ENCODE measurements at regions not wholly inside any gene's neighbourhood (a gene's known extent, or its start where the extent isn't known, plus 50 kb on each side); places are given as distances from the start of the nearest gene placed in this dataset.
"Not testable (repeated sequence)": the region's sequence is repeated elsewhere in the genome, so short reads cannot be mapped to it uniquely, and the experiment has no call there.

- H2BK120ac ChIP-seq (ENCODE audit: low read depth, low read length); H3K9me3 ChIP-seq (ENCODE audit: control insufficient read depth, low read length); H4K91ac ChIP-seq (ENCODE audit: low read length); H3K27me3 ChIP-seq (ENCODE audit: control insufficient read depth in 1 of 2, insufficient read depth in 1 of 2, low read length in 2 of 2); H3K27ac ChIP-seq (ENCODE audit: low read length, poor library complexity, severe bottlenecking); DNase-seq; H3K18ac ChIP-seq (ENCODE audit: low read depth in 1 of 2, low read length in 2 of 2); H2BK15ac ChIP-seq (ENCODE audit: low read depth, poor library complexity, severe bottlenecking); H2BK12ac ChIP-seq (ENCODE audit: low read length in 2 of 2); H3K9ac ChIP-seq (ENCODE audit: low read length); H4K8ac ChIP-seq (ENCODE audit: low read length); H3K23ac ChIP-seq (ENCODE audit: low read length in 2 of 2); H2AK5ac ChIP-seq (ENCODE audit: low read length, severe bottlenecking); H2AFZ ChIP-seq (ENCODE audit: low read depth, low read length); H3K79me1 ChIP-seq (replicated peaks; ENCODE audit: low read length, poor library complexity, severe bottlenecking); H2BK5ac ChIP-seq (ENCODE audit: low read depth, low read length, poor library complexity, severe bottlenecking); H3K4me3 ChIP-seq (ENCODE audit: insufficient read depth in 1 of 2, low read depth in 1 of 2, low read length in 2 of 2); H3K14ac ChIP-seq (ENCODE audit: low read length in 2 of 2); H3K4me1 ChIP-seq (ENCODE audit: control insufficient read depth, insufficient read depth, low read depth, low read length); H3K4me2 ChIP-seq (ENCODE audit: low read length, poor library complexity, severe bottlenecking); H3K4ac ChIP-seq (ENCODE audit: low read depth in 1 of 2, low read length in 2 of 2): not testable (repeated sequence)
- WGBS, result 92% methylated on average over 5 of the region's 5 CpGs
- peaks cover 41 to 43% of the 10 kb centered on the region in 2 experiments for H3K36me3 ChIP-seq (ENCODE audit: control insufficient read depth in 1 of 2, insufficient read depth in 2 of 2, low read depth in 1 of 2, low read length in 2 of 2)
Observed at GRCh38 chr22:25348996-25349395, 129.6 kb downstream of the CRYBB2 start.

GRCh38 chr22:25350551-25350971 is 131.1 kb downstream of the CRYBB2 start:
- Histone ChIP-seq H2BK12ac (ENCODE audit: low read length in 2 of 2) (no peak overlapping the region), H3K79me1 (replicated peaks; ENCODE audit: low read length, poor library complexity, severe bottlenecking) (no peaks in the 10 kb centered on the region), H4K91ac (ENCODE audit: low read length) (no peak overlapping the region)

GRCh38 chr22:25351631-25352293 is 132.3 kb downstream of the CRYBB2 start:
- Histone ChIP-seq H2BK12ac (ENCODE audit: low read length in 2 of 2) (no peak overlapping the region), H2AK5ac (ENCODE audit: low read length, severe bottlenecking) (no peak overlapping the region), H3K18ac (ENCODE audit: low read depth in 1 of 2, low read length in 2 of 2) (no peak overlapping the region), H4K91ac (ENCODE audit: low read length) (peak overlapping the region; percentile 35), H3K4me3 (ENCODE audit: insufficient read depth in 1 of 2, low read depth in 1 of 2, low read length in 2 of 2) (no peak overlapping the region), H3K27ac (ENCODE audit: low read length, poor library complexity, severe bottlenecking) (no peak overlapping the region), H3K9me3 (ENCODE audit: control insufficient read depth, low read length) (no peaks in the 10 kb centered on the region), H2BK5ac (ENCODE audit: low read depth, low read length, poor library complexity, severe bottlenecking) (no peak overlapping the region), H3K36me3 (ENCODE audit: control insufficient read depth in 1 of 2, insufficient read depth in 2 of 2, low read depth in 1 of 2, low read length in 2 of 2) (peaks cover 49 to 54% of the 10 kb centered on the region in 2 experiments), H2AFZ (ENCODE audit: low read depth, low read length) (no peak overlapping the region), H3K4ac (ENCODE audit: low read depth in 1 of 2, low read length in 2 of 2) (no peak overlapping the region), H3K9ac (ENCODE audit: low read length) (no peak overlapping the region), H3K79me1 (replicated peaks; ENCODE audit: low read length, poor library complexity, severe bottlenecking) (no peaks in the 10 kb centered on the region), H4K8ac (ENCODE audit: low read length) (no peak overlapping the region), H3K4me1 (ENCODE audit: control insufficient read depth, insufficient read depth, low read depth, low read length) (peaks cover 5% of the 10 kb centered on the region), H3K23ac (ENCODE audit: low read length in 2 of 2) (no peak overlapping the region), H2BK120ac (ENCODE audit: low read depth, low read length) (no peak overlapping the region), H3K4me2 (ENCODE audit: low read length, poor library complexity, severe bottlenecking) (no peak overlapping the region), H2BK15ac (ENCODE audit: low read depth, poor library complexity, severe bottlenecking) (no peak overlapping the region), H3K27me3 (ENCODE audit: control insufficient read depth in 1 of 2, insufficient read depth in 1 of 2, low read length in 2 of 2) (no peaks in the 10 kb centered on the region), H3K14ac (ENCODE audit: low read length in 2 of 2) (no peak overlapping the region)
- DNase-seq, result no peak
- WGBS, result 96% methylated on average over 18 of the region's 18 CpGs

More at GRCh38 chr22:25350551-25350971, 131.1 kb downstream of the CRYBB2 start:
- no peak overlapping the region for H3K14ac ChIP-seq (ENCODE audit: low read length in 2 of 2)
- H3K4me3 ChIP-seq (ENCODE audit: insufficient read depth in 1 of 2, low read depth in 1 of 2, low read length in 2 of 2), result no peak overlapping the region
- H3K27me3 ChIP-seq (ENCODE audit: control insufficient read depth in 1 of 2, insufficient read depth in 1 of 2, low read length in 2 of 2), result no peaks in the 10 kb centered on the region
- H3K4me1 ChIP-seq (ENCODE audit: control insufficient read depth, insufficient read depth, low read depth, low read length), result peaks cover 6% of the 10 kb centered on the region
- no peak overlapping the region for H2AFZ ChIP-seq (ENCODE audit: low read depth, low read length)
- no peak overlapping the region for H3K4ac ChIP-seq (ENCODE audit: low read depth in 1 of 2, low read length in 2 of 2)
- H3K9ac ChIP-seq (ENCODE audit: low read length), result no peak overlapping the region
- no peak overlapping the region for H3K4me2 ChIP-seq (ENCODE audit: low read length, poor library complexity, severe bottlenecking)
- H3K36me3 ChIP-seq (ENCODE audit: control insufficient read depth in 1 of 2, insufficient read depth in 2 of 2, low read depth in 1 of 2, low read length in 2 of 2), result peaks cover 46 to 49% of the 10 kb centered on the region in 2 experiments
- no peak overlapping the region for H2BK120ac ChIP-seq (ENCODE audit: low read depth, low read length)
- no peak for DNase-seq
- no peak overlapping the region for H3K23ac ChIP-seq (ENCODE audit: low read length in 2 of 2)
- H2AK5ac ChIP-seq (ENCODE audit: low read length, severe bottlenecking), result no peak overlapping the region
- no peaks in the 10 kb centered on the region for H3K9me3 ChIP-seq (ENCODE audit: control insufficient read depth, low read length)
- no peak overlapping the region for H2BK15ac ChIP-seq (ENCODE audit: low read depth, poor library complexity, severe bottlenecking)
- 88% methylated on average over 23 of the region's 26 CpGs for WGBS
- no peak overlapping the region for H2BK5ac ChIP-seq (ENCODE audit: low read depth, low read length, poor library complexity, severe bottlenecking)
- H4K8ac ChIP-seq (ENCODE audit: low read length), result no peak overlapping the region
- H3K18ac ChIP-seq (ENCODE audit: low read depth in 1 of 2, low read length in 2 of 2), result no peak overlapping the region
- no peak overlapping the region for H3K27ac ChIP-seq (ENCODE audit: low read length, poor library complexity, severe bottlenecking)

GRCh38 chr22:25352294-25352680 is 132.8 kb downstream of the CRYBB2 start:
- 92% methylated on average over 8 of the region's 8 CpGs for WGBS
- no peak overlapping the region for H2BK15ac ChIP-seq (ENCODE audit: low read depth, poor library complexity, severe bottlenecking)
- no peak for DNase-seq

More at GRCh38 chr22:25352294-25352680, 132.8 kb downstream of the CRYBB2 start:
- Histone ChIP-seq H2BK5ac (ENCODE audit: low read depth, low read length, poor library complexity, severe bottlenecking) (no peak overlapping the region), H3K4me1 (ENCODE audit: control insufficient read depth, insufficient read depth, low read depth, low read length) (no peaks in the 10 kb centered on the region), H2AK5ac (ENCODE audit: low read length, severe bottlenecking) (no peak overlapping the region), H4K8ac (ENCODE audit: low read length) (no peak overlapping the region), H3K27ac (ENCODE audit: low read length, poor library complexity, severe bottlenecking) (no peak overlapping the region), H3K18ac (ENCODE audit: low read depth in 1 of 2, low read length in 2 of 2) (no peak overlapping the region), H2BK12ac (ENCODE audit: low read length in 2 of 2) (no peak overlapping the region), H3K36me3 (ENCODE audit: control insufficient read depth in 1 of 2, insufficient read depth in 2 of 2, low read depth in 1 of 2, low read length in 2 of 2) (peaks cover 49 to 59% of the 10 kb centered on the region in 2 experiments), H3K79me1 (replicated peaks; ENCODE audit: low read length, poor library complexity, severe bottlenecking) (no peaks in the 10 kb centered on the region), H3K4me3 (ENCODE audit: insufficient read depth in 1 of 2, low read depth in 1 of 2, low read length in 2 of 2) (no peak overlapping the region), H3K4me2 (ENCODE audit: low read length, poor library complexity, severe bottlenecking) (no peak overlapping the region), H2AFZ (ENCODE audit: low read depth, low read length) (no peak overlapping the region), H2BK120ac (ENCODE audit: low read depth, low read length) (no peak overlapping the region), H3K14ac (ENCODE audit: low read length in 2 of 2) (no peak overlapping the region), H3K27me3 (ENCODE audit: control insufficient read depth in 1 of 2, insufficient read depth in 1 of 2, low read length in 2 of 2) (no peaks in the 10 kb centered on the region), H4K91ac (ENCODE audit: low read length) (no peak overlapping the region), H3K9ac (ENCODE audit: low read length) (no peak overlapping the region), H3K4ac (ENCODE audit: low read depth in 1 of 2, low read length in 2 of 2) (no peak overlapping the region), H3K9me3 (ENCODE audit: control insufficient read depth, low read length) (no peaks in the 10 kb centered on the region), H3K23ac (ENCODE audit: low read length in 2 of 2) (no peak overlapping the region)
